CD4-positive, alpha-beta T cell treated with Interleukin-1 beta for 1 hour (primary cell): ENCODE measurements at regions not wholly inside any gene's neighbourhood (a gene's known extent, or its start where the extent isn't known, plus 50 kb on each side); places are given as distances from the start of the nearest gene placed in this dataset.

Source experiments
- DNase-seq, 2 donors: peaks; one replicate each; pipeline ENCODE4 v3.0.0-alpha.2; 2020 to 2022

GRCh38 chr9:2319421-2319820 lies 302.2 kb upstream of the VLDLR start:
- DNase-seq: no peak

GRCh38 chr9:2320114-2320513 lies 301.5 kb upstream of the VLDLR start:
- DNase-seq: no peak

- no peak for DNase-seq
Observed at GRCh38 chr9:2320632-2321031, 301.0 kb upstream of the VLDLR start.

GRCh38 chr9:2321523-2322148 lies 300.0 kb upstream of the VLDLR start:
- DNase-seq: no peak

- DNase-seq: no peak
Observed at GRCh38 chr9:2324742-2325141, 296.8 kb upstream of the VLDLR start.

- no peak for DNase-seq
Observed at GRCh38 chr9:2332663-2333062, 288.9 kb upstream of the VLDLR start.

- DNase-seq: no peak
Observed at GRCh38 chr9:2335260-2335659, 286.3 kb upstream of the VLDLR start.

- DNase-seq: no peak
Observed at GRCh38 chr9:2336055-2336454, 285.5 kb upstream of the VLDLR start.

GRCh38 chr9:2337131-2337530 lies 284.5 kb upstream of the VLDLR start:
- no peak for DNase-seq

- DNase-seq: no peak
Observed at GRCh38 chr9:2337627-2338026, 284.0 kb upstream of the VLDLR start.

- DNase-seq: no peak
Observed at GRCh38 chr9:2338777-2339365, 282.7 kb upstream of the VLDLR start.

- no peak for DNase-seq
Observed at GRCh38 chr9:2339416-2339815, 282.2 kb upstream of the VLDLR start.

GRCh38 chr9:2340046-2340760 lies 281.4 kb upstream of the VLDLR start:
- no peak for DNase-seq

- DNase-seq: no peak
Observed at GRCh38 chr9:2341126-2341525, 280.5 kb upstream of the VLDLR start.

GRCh38 chr9:2341956-2342355 lies 279.6 kb upstream of the VLDLR start:
- DNase-seq: no peak

GRCh38 chr9:2343756-2344155 lies 277.8 kb upstream of the VLDLR start:
- DNase-seq: no peak

- no peak for DNase-seq
Observed at GRCh38 chr9:2344436-2344835, 277.2 kb upstream of the VLDLR start.

- no peak for DNase-seq
Observed at GRCh38 chr9:2345013-2345412, 276.6 kb upstream of the VLDLR start.

- no peak for DNase-seq
Observed at GRCh38 chr9:2346277-2346913, 275.2 kb upstream of the VLDLR start.

GRCh38 chr9:2351324-2351723 lies 270.3 kb upstream of the VLDLR start:
- no peak for DNase-seq

GRCh38 chr9:2354216-2354615 lies 267.4 kb upstream of the VLDLR start:
- no peak for DNase-seq

GRCh38 chr9:2354856-2355696 lies 266.5 kb upstream of the VLDLR start:
- no peak for DNase-seq

- DNase-seq: no peak
Observed at GRCh38 chr9:2355697-2355983, 265.9 kb upstream of the VLDLR start.
